DMS53 (cell line): ENCODE measurements at regions not wholly inside any gene's neighbourhood (a gene's known extent, or its start where the extent isn't known, plus 50 kb on each side); places are given as distances from the start of the nearest gene placed in this dataset.
A peak's percentile ranks its signal among the peaks of the same experiment; 100 is the strongest.

ENCODE experiments used
- DNase-seq: peaks from one replicate; lab custom pipeline; 2025; lab: John Stamatoyannopoulos, UW

DNA sequence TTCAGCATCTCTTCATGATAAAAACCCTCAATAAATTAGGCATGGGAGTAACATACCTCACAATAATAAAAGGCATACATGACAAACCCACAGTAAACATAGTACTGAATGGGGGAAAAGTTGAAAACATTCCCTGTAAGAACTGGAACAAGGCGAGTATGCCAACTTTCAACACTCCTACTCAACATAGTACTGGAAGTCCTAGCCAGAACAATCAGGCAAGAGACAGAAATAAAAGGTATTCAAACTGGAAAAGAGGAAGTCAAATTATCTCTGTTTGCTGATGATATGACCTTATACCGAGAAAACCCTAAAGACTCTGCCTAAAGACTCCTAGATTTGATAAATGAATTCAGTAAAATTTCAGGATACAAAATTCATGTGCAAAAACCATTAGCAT lies 167.6 kb downstream of the TMEM38B start:
- DNase-seq = no peak

DNA sequence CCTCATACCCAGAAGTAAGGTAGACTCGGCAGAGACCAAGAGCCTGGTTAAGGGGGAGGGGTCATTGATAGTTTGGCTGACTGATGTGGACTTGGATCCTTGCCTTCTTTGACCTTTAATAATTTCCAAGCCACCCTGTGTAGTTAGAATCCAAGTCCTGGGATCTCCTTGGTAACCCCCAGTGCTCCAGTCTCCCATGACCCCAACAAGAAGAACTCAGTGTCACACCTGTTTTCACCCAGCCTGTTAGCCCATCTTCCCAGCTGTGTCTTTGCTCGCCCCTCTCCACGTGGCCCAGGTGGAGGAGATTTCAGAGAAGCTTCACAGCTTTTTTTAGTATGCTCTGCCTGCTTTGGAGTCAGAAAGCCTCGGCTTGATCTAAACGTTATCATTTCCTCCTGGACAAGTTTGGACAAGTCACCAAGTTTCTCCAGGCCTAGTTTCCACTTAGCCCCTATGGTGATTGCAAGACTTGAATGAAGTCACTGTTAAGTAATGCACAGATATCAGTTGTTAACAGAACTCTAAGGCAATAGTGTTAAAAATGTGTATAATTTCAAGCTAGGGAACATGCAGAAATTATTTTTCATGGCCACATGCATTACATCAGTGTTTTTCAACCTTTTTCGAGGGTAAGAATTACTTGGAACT lies 170.0 kb downstream of the TMEM38B start:
- no peak for DNase-seq

- no peak for DNase-seq
Measured at GRCh38 chr9:105865285-105865684, 170.9 kb downstream of the TMEM38B start.

DNA sequence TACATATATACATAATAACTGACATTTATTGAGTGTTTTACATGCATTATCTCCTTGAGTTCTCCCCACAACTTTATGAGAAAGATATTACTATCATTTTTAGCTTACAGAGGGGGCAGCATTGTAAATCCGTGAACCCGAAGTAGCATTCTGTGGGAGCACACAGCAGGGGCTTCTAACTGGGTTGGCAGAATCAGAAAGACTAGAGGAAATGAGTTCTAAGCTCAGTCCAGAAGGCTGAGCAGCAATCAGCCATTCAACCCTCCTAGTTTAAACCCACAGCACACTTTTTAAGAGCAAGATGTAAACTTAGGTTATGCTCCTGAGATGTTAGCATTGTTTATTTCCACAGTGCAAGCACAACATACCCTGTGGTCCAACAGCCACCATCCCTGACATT lies 177.2 kb downstream of the TMEM38B start:
- no peak for DNase-seq

- DNase-seq = no peak
Measured at GRCh38 chr9:105873801-105874200, 179.5 kb downstream of the TMEM38B start.

- DNase-seq = peak; percentile 30
Measured at GRCh38 chr9:105877721-105878120, 183.4 kb downstream of the TMEM38B start.

DNA sequence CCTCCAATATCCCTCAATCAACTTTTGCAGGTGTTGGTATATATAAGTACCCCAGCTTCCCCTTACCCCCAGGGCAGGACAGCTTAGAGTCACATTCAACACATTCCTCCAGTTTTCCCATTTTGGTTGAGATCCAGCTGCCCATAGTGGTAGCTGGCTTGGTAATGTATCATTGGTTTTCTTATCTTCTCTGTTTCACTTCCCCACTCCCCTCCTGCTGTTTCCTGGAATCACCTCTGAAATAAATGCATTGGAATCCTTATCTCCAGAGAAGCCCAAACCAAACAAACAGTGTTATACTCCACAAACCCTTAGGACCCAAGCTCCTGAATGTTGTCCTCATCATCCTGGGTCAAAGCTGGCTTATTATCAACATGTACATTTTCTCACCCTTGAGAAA lies 184.8 kb downstream of the TMEM38B start:
- no peak for DNase-seq

DNA sequence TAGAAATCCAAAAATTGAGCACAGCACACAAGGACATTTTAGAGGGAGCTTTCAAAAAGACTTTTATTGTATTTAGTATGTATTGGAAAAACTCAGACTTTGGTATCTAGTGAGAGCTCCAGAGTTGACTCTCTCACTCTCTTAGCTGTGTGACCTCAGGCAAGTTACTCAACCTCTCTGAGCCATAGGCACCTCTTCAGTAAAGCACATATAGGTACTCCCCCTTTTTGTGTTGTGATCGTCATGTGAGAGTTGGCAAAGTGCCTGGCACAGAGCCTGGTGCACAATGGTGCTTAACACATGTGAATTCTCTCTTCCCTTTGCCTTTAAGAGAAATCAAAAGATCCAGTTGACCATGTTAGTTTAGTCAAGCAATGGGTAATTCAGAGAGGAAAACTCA lies 186.2 kb downstream of the TMEM38B start:
- no peak for DNase-seq

- DNase-seq = no peak
Measured at GRCh38 chr9:105881021-105881420, 186.7 kb downstream of the TMEM38B start.

- peak; percentile 80 for DNase-seq
Measured at GRCh38 chr9:105881654-105882349, 187.5 kb downstream of the TMEM38B start.

GRCh38 chr9:105883847-105884246 lies 189.5 kb downstream of the TMEM38B start:
- no peak for DNase-seq

GRCh38 chr9:105884416-105884815 lies 190.1 kb downstream of the TMEM38B start:
- no peak for DNase-seq

GRCh38 chr9:105886136-105886535 lies 191.8 kb downstream of the TMEM38B start:
- no peak for DNase-seq

DNA sequence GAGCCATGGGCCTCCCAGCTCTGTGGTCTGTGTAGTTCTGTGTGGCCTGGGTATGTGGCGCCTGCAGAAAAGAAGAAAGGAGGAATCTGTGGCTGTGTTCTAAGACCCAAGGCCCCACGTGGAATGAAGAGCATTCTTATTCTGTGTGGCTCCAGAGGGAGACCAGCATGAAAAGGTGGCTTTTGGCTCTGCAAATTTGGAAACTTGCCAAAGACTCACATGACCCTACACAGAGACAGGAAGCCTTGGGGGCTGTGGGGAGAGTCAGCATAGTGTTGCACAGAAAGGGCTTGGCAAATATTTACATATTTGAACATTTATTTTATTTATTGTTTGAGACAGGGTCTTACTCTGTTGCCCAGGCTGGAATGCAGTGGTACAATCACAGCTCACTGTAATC lies 193.3 kb downstream of the TMEM38B start:
- DNase-seq = no peak

GRCh38 chr9:105890046-105890822 lies 195.9 kb downstream of the TMEM38B start:
- DNase-seq = no peak

DNA sequence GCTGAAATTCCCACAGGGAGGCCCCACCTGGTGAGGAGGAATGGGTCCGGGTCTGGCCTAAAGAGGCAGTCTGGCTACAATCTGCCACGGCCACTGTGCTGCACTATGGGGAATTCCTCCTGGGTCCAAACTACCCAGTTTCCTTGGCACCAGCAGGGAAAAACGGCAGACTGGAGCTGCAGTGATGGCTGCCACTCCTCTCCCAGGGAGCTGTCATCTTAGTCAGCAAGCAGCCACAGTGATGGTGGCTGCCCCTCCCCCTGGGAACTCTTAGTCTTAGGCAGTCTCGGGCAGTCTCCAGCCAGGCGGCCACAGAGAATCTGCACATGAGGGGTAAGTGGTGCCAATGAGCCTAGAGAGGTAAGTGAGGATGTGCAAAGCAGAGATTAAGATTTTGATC lies 205.8 kb downstream of the TMEM38B start:
- DNase-seq = no peak

DNA sequence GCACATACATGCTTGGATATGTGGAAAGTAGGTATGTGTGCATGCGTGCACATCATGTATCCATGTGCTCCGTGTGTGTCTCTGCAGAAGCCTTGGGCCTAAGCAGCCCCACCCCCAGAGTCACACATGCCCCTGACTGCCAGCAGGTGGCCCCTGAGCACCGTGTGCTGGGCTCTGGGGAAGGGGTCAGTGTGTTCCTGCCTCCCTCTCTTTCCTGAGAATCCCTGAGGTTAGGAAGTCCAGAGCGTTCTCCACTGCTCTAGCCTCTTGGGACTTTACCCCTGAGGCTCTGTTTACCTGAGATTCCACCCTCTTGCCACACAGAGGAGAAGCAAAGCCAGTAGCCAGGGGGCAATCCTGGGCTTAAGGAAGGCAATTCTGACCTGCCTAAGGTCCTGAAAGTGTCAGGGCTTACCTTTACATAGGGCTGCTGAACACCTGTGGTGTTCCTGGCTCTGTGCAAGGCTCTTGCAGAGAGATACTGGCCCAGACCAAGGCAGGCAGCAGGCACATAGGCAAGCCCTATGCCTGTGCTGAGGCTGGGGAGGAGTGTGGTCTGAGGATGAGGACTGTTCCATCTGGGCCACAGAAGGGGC lies 207.3 kb downstream of the TMEM38B start:
- DNase-seq = peak; percentile 76

- DNase-seq = no peak
Measured at GRCh38 chr9:105908069-105908468, 213.7 kb downstream of the TMEM38B start.

GRCh38 chr9:105911104-105911911 lies 217.0 kb downstream of the TMEM38B start:
- DNase-seq = no peak

DNA sequence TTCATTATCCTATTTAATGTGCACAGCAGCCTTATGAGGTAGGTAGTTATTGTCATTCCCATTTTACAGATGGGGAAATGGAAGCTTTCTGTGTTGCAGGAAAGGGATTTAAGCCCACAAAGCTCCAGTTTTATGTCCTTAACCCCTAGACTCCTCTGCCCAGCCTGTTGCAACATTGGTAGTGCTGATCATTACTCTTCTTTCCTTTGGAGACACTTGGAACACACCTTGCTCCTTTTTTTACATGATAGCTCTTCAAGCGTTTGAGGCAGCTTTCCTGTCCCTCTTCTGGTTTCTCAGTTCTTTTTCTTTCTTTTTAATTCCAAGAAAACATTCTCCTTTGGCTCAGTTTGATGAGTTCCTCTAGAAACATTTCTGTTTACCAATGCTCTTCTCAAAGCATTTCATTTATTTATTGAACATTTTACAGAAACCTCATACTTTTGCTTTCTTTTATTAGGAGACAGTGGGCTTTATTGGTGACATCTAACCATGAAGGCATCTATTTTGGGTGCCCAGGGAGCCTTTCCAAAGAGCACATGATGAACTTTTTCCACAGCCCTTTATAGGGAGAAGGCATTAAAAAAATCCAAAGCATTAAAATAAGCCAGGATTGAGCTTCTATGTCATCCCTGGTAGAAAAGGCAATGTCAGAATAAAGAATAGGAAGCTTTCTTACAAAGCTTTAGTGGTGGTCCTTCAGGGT lies 218.0 kb downstream of the TMEM38B start:
- DNase-seq = no peak

- peak; percentile 70 for DNase-seq
Measured at GRCh38 chr9:105912863-105913516, 218.6 kb downstream of the TMEM38B start.
